GM10248 (cell line): ENCODE measurements at regions not wholly inside any gene's neighbourhood (a gene's known extent, or its start where the extent isn't known, plus 50 kb on each side); places are given as distances from the start of the nearest gene placed in this dataset.

Source experiments
- CTCF ChIA-PET: fragments of 300-600 bp; sonication (Branson Sonifier 250); formaldehyde crosslinking; extraction: SDS; loops from one replicate; lab custom pipeline; 2021; ENCODE audit warnings: antibody characterized with exemption; lab: Yijun Ruan, JAX
- POLR2A ChIA-PET: fragments of 350-650 bp; sonication (Branson Sonifier 250); formaldehyde crosslinking; extraction: SDS; loops from one replicate; lab custom pipeline; 2020; ENCODE audit warnings: antibody characterized with exemption; lab: Yijun Ruan, JAX
- DNase-seq: peaks from one replicate; pipeline ENCODE4 v3.0.0; 2012; ENCODE audit errors: extremely low spot score
- TF ChIP-seq, protein P1 (sequence below): IDR thresholded peaks from 2 replicates; pipeline ENCODE4 v1.5.1; 2012; ENCODE audit warnings: mild to moderate bottlenecking, low read depth; ENCODE audit errors: extremely low read depth, missing control alignments, control extremely low read depth

DNA sequence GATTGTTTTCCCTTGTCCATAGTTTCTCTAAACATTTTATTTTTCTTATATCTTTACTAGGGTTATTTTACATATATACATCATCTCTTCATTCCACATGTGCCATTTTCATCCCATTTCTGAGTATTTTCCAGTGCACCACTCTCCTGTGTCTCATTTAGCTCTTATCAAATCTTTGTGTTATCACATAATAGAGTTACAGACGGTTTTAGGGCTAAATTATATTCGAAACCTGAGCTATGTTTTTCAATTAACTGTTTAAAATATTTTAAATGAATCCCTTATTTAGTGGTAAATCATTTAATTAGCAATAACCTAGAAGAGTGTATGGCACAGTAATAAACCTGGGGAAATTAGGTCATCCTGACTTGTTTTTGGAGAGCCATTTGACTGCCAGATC is 160.4 kb upstream of the DCN start:
- no peak for DNase-seq
- TF ChIP-seq, protein P1, sequence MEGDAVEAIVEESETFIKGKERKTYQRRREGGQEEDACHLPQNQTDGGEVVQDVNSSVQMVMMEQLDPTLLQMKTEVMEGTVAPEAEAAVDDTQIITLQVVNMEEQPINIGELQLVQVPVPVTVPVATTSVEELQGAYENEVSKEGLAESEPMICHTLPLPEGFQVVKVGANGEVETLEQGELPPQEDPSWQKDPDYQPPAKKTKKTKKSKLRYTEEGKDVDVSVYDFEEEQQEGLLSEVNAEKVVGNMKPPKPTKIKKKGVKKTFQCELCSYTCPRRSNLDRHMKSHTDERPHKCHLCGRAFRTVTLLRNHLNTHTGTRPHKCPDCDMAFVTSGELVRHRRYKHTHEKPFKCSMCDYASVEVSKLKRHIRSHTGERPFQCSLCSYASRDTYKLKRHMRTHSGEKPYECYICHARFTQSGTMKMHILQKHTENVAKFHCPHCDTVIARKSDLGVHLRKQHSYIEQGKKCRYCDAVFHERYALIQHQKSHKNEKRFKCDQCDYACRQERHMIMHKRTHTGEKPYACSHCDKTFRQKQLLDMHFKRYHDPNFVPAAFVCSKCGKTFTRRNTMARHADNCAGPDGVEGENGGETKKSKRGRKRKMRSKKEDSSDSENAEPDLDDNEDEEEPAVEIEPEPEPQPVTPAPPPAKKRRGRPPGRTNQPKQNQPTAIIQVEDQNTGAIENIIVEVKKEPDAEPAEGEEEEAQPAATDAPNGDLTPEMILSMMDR = no peak
- ChIA-PET POLR2A (no interaction called here), CTCF (interaction anchor here (1.2 to 2.5 kb wide), 4 partner anchors 10 to 15 kb away, joined by 3 to 10 read pairs (median 4); no protein-coding TSS in a partner anchor)

DNA sequence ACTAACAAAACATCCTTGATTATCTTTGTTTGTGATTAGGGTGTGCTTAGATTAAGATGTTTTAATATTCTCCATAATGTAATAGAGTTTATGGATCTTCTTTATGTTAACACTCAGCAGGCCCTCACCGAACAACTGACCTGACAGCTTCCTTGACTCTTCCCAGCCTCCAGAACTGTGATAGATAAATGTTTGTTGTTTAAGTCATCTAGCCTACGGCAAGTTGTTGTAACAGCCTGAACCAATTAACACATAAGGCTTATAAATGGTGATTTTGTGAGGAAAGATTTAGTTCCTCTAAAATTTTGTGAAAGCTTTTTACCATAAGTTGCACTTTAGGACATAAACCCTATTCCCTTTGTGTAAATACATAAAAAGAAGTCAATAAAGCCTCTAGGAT is 156.5 kb upstream of the DCN start:
- DNase-seq = no peak
- TF ChIP-seq, protein P1 = no peak
- ChIA-PET POLR2A (no interaction called here), CTCF (interaction anchor here (0.8 kb wide), 1 partner anchor 11 kb away, joined by 3 read pairs; no protein-coding TSS in a partner anchor)

DNA sequence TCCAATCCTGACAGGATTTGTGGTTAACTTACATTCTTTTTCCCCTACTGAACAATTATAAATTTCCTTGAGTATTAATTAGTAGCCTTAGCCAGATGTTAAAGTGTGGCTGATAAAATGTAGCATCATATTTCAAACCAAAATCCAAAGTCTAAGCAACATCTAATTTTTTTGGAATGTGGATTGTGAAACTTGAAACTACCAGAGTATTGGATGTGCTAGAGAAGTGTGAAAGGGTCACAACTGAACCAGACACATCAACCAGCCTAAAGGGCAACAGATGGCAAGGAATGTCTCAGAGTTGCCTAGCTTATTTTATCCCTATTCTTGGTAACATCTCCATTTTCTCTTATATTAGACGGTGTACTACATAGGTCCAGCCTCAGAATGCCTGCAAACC is 153.1 kb upstream of the DCN start:
- TF ChIP-seq, protein P1 = no peak
- ChIA-PET CTCF (interaction anchor here (1.2 to 1.5 kb wide), 2 partner anchors 9 to 12 kb away, joined by 5 read pairs; no protein-coding TSS in a partner anchor), POLR2A (no interaction called here)
- DNase-seq = no peak

- ChIA-PET POLR2A (no interaction called here), CTCF (interaction anchor here (1.5 to 1.9 kb wide), 2 partner anchors 8 to 10 kb away, joined by 5 to 10 read pairs; no protein-coding TSS in a partner anchor)
- TF ChIP-seq, protein P1 = no peak
- no peak for DNase-seq
Measured at GRCh38 chr12:91333966-91334365, 151.3 kb upstream of the DCN start.

- TF ChIP-seq, protein P1 = no peak
- no peak for DNase-seq
- POLR2A ChIA-PET = no interaction called here
- CTCF ChIA-PET = interaction anchor here (1.0 to 1.9 kb wide), 2 partner anchors 12 to 22 kb away, joined by 3 to 10 read pairs; no protein-coding TSS in a partner anchor
Measured at GRCh38 chr12:91332302-91332701, 149.7 kb upstream of the DCN start.

DNA sequence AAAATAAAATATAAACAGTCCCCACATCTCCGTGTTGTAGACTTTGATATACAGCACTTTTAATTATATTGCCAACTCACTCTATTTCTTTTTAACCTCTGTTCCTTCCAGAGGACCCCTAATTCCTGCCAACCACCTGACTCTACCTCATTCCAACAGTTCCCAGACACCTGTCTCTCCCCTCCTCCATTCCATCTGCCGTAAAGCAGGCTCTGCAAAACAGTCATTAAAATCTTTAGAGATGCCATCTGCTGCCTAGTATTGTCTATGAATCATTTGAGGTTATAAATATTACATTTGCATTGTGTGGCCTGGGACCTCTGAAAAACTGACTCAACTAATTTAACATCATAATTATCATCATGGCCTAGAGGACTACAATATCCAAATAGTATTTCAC is 148.8 kb upstream of the DCN start:
- TF ChIP-seq, protein P1 = no peak
- DNase-seq = no peak
- ChIA-PET CTCF (interaction anchor here (1.1 to 1.5 kb wide), 2 partner anchors 24 to 64 kb away, joined by 4 read pairs; no protein-coding TSS in a partner anchor), POLR2A (no interaction called here)
